ENCODE measurements at regions not wholly inside any gene's neighbourhood (a gene's known extent, or its start where the extent isn't known, plus 50 kb on each side); places are given as distances from the start of the nearest gene placed in this dataset.

- TF ChIP-seq CTCF (IDR thresholded peaks at IDR 0.05), result no peak
- TF ChIP-seq ZFX (IDR thresholded peaks at IDR 0.05; ENCODE audit: borderline replicate concordance), result no peak
These were observed 224.7 kb downstream of the ANTXR2 start for GRCh38 chr4:79848329-79848728.
